ENCODE measurements at regions not wholly inside any gene's neighbourhood (a gene's known extent, or its start where the extent isn't known, plus 50 kb on each side); places are given as distances from the start of the nearest gene placed in this dataset.

GRCh38 chr1:5142389-5142788 is 488.0 kb downstream of the AJAP1 start:
- H3K36me3 ChIP-seq (replicated peaks in 1 of 2; ENCODE audit: control insufficient read depth in 1 of 2, insufficient read depth in 2 of 2, low read length in 2 of 2), result no peaks in the 10 kb centered on the region
- Mint-ChIP-seq H3K27me3 (ENCODE audit: low read depth in 3 of 3) (peaks cover 0 to 3% (median 1%) of the 10 kb centered on the region in 3 donors), H3K4me1 (no peaks in the 10 kb centered on the region), H3K4me3 (no peak overlapping the region), H3K9me3 (peaks cover 0 to 4% (median 2%) of the 10 kb centered on the region in 7 donors), H3K36me3 (no peaks in the 10 kb centered on the region), H3K27ac (no peak overlapping the region)
- no peak overlapping the region for H3K4me3 ChIP-seq (replicated peaks in 1 of 3; ENCODE audit: low read depth in 2 of 3, low read length in 3 of 3)
- WGBS (ENCODE audit: insufficient coverage), result 80% methylated on average over 1 of the region's 3 CpGs
- no peaks in the 10 kb centered on the region for H3K4me1 ChIP-seq (ENCODE audit: control insufficient read depth in 1 of 2, insufficient read depth in 2 of 2, low read length in 2 of 2)
- no peaks in the 10 kb centered on the region for H3K27me3 ChIP-seq (ENCODE audit: control insufficient read depth in 2 of 2, insufficient read depth in 2 of 2, low read length in 2 of 2)
- TF ChIP-seq, protein P1, sequence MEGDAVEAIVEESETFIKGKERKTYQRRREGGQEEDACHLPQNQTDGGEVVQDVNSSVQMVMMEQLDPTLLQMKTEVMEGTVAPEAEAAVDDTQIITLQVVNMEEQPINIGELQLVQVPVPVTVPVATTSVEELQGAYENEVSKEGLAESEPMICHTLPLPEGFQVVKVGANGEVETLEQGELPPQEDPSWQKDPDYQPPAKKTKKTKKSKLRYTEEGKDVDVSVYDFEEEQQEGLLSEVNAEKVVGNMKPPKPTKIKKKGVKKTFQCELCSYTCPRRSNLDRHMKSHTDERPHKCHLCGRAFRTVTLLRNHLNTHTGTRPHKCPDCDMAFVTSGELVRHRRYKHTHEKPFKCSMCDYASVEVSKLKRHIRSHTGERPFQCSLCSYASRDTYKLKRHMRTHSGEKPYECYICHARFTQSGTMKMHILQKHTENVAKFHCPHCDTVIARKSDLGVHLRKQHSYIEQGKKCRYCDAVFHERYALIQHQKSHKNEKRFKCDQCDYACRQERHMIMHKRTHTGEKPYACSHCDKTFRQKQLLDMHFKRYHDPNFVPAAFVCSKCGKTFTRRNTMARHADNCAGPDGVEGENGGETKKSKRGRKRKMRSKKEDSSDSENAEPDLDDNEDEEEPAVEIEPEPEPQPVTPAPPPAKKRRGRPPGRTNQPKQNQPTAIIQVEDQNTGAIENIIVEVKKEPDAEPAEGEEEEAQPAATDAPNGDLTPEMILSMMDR (IDR thresholded peaks at IDR 0.05), result no peak
- no peak overlapping the region for H2AFZ ChIP-seq (ENCODE audit: insufficient read depth, low read depth, low read length, poor library complexity, severe bottlenecking)
- H3K79me2 ChIP-seq (ENCODE audit: insufficient read depth, low read length), result no peaks in the 10 kb centered on the region
- intact Hi-C loops (cut with micrococcal nuclease), result no loop called here
- no peaks in the 10 kb centered on the region for H3K9me3 ChIP-seq (replicated peaks in 1 of 2; ENCODE audit: control insufficient read depth in 1 of 2, insufficient read depth in 1 of 2, low read length in 2 of 2)
- DNase-seq, result no peak
- H3K4me2 ChIP-seq (replicated peaks; ENCODE audit: extremely low read depth, low read length, poor library complexity, severe bottlenecking), result no peak overlapping the region
- H3K9ac ChIP-seq (ENCODE audit: insufficient read depth, low read length, poor library complexity, severe bottlenecking), result no peak overlapping the region
- no peaks in the 10 kb centered on the region for H4K20me1 ChIP-seq (ENCODE audit: insufficient read depth, low read length)
- no peak overlapping the region for H3K27ac ChIP-seq (ENCODE audit: low read depth in 1 of 2, low read length in 2 of 2)

GRCh38 chr1:5141750-5142149 is 487.3 kb downstream of the AJAP1 start:
- TF ChIP-seq, protein P1 (IDR thresholded peaks at IDR 0.05), result no peak
- Mint-ChIP-seq H3K9me3 (peaks cover 0 to 4% (median 3%) of the 10 kb centered on the region in 7 donors), H3K36me3 (no peaks in the 10 kb centered on the region), H3K4me3 (no peak overlapping the region), H3K27me3 (ENCODE audit: low read depth in 3 of 3) (peaks cover 0 to 3% (median 1%) of the 10 kb centered on the region in 3 donors), H3K4me1 (no peaks in the 10 kb centered on the region), H3K27ac (no peak overlapping the region)
- Histone ChIP-seq H2AFZ (ENCODE audit: insufficient read depth, low read depth, low read length, poor library complexity, severe bottlenecking) (no peak overlapping the region), H3K79me2 (ENCODE audit: insufficient read depth, low read length) (no peaks in the 10 kb centered on the region), H3K27me3 (ENCODE audit: control insufficient read depth in 2 of 2, insufficient read depth in 2 of 2, low read length in 2 of 2) (no peaks in the 10 kb centered on the region), H3K4me3 (replicated peaks in 1 of 3; ENCODE audit: low read depth in 2 of 3, low read length in 3 of 3) (no peak overlapping the region), H3K36me3 (replicated peaks in 1 of 2; ENCODE audit: control insufficient read depth in 1 of 2, insufficient read depth in 2 of 2, low read length in 2 of 2) (no peaks in the 10 kb centered on the region), H3K4me2 (replicated peaks; ENCODE audit: extremely low read depth, low read length, poor library complexity, severe bottlenecking) (no peak overlapping the region), H3K9ac (ENCODE audit: insufficient read depth, low read length, poor library complexity, severe bottlenecking) (no peak overlapping the region), H4K20me1 (ENCODE audit: insufficient read depth, low read length) (no peaks in the 10 kb centered on the region), H3K9me3 (replicated peaks in 1 of 2; ENCODE audit: control insufficient read depth in 1 of 2, insufficient read depth in 1 of 2, low read length in 2 of 2) (no peaks in the 10 kb centered on the region), H3K4me1 (ENCODE audit: control insufficient read depth in 1 of 2, insufficient read depth in 2 of 2, low read length in 2 of 2) (no peaks in the 10 kb centered on the region), H3K27ac (ENCODE audit: low read depth in 1 of 2, low read length in 2 of 2) (no peak overlapping the region)
- intact Hi-C loops (cut with micrococcal nuclease), result no loop called here
- DNase-seq, result no peak
- WGBS (ENCODE audit: insufficient coverage), result 100% methylated on average over 2 of the region's 4 CpGs
